PC-9 (cell line): ENCODE measurements at regions not wholly inside any gene's neighbourhood (a gene's known extent, or its start where the extent isn't known, plus 50 kb on each side); places are given as distances from the start of the nearest gene placed in this dataset.

Experiments
- BruUV-seq: library from RNA; stranded (reverse); fragments of 400-500 nt; replicated peaks from 2 replicates; lab custom pipeline; 2021; lab: Mats Ljungman, UMichigan
- CTCF ChIA-PET: fragments of 300-600 bp; sonication (Branson Sonifier 250); formaldehyde crosslinking; loops from one replicate; lab custom pipeline; 2022; ENCODE audit warnings: antibody characterized with exemption; lab: Charles Lee
- POLR2A ChIA-PET: fragments of 300-600 bp; sonication (Branson Sonifier 250); formaldehyde crosslinking; loops from one replicate; lab custom pipeline; 2022; ENCODE audit warnings: antibody characterized with exemption; ENCODE audit not compliant: unreplicated experiment; lab: Charles Lee
- DNase-seq, 2 experiments: peaks; one replicate each; pipeline versions ENCODE4 v3.0.0 to v3.0.0-alpha.2; 2015 to 2022; ENCODE audit warnings: mixed read lengths in 1 of 2
- H2AFZ ChIP-seq: fragments of 200-600 bp; sonication (generic); 2 replicates; pipeline ENCODE4 v1.8.1; 2017; ENCODE audit warnings: antibody characterized with exemption
- H3F3A ChIP-seq: fragments of 200-600 bp; sonication (generic); 2 replicates; pipeline ENCODE4 v1.8.1; 2017; ENCODE audit warnings: antibody characterized with exemption, mild to moderate bottlenecking, low read depth; ENCODE audit not compliant: insufficient read depth
- H3K27ac ChIP-seq: fragments of 200-600 bp; sonication (generic); 2 replicates; pipeline ENCODE4 v1.6.1; 2016; ENCODE audit warnings: mixed run types
- H3K27me3 ChIP-seq: fragments of 200-600 bp; sonication (generic); 2 replicates; pipeline ENCODE4 v1.6.1; 2016; ENCODE audit warnings: low read depth, mixed run types; ENCODE audit not compliant: insufficient read depth
- H3K36me3 ChIP-seq: fragments of 200-600 bp; sonication (generic); 2 replicates; pipeline ENCODE4 v1.6.1; 2016; ENCODE audit warnings: low read depth, mixed run types
- H3K4me1 ChIP-seq: fragments of 200-600 bp; sonication (generic); replicated peaks from 2 replicates; pipeline ENCODE4 v1.6.1; 2016; ENCODE audit warnings: mixed run types; ENCODE audit not compliant: insufficient read depth
- H3K4me2 ChIP-seq: fragments of 200-600 bp; sonication (generic); 2 replicates; pipeline ENCODE4 v1.6.1; 2017; ENCODE audit warnings: mixed run types
- H3K4me3 ChIP-seq: fragments of 200-600 bp; sonication (generic); 2 replicates; pipeline ENCODE4 v1.6.1; 2016; ENCODE audit warnings: mixed run types
- H3K79me2 ChIP-seq: fragments of 200-600 bp; sonication (generic); 2 replicates; pipeline ENCODE4 v1.6.1; 2017; ENCODE audit warnings: low read depth, mixed run types
- H3K9me2 ChIP-seq: fragments of 200-600 bp; sonication (generic); 2 replicates; pipeline ENCODE4 v1.8.1; 2017; ENCODE audit warnings: mild to moderate bottlenecking; ENCODE audit not compliant: insufficient read depth
- H3K9me3 ChIP-seq: fragments of 200-600 bp; sonication (generic); 2 replicates; pipeline ENCODE4 v1.8.1; 2016; ENCODE audit warnings: low read depth; ENCODE audit not compliant: insufficient read depth
- H4K20me1 ChIP-seq: fragments of 200-600 bp; sonication (generic); 2 replicates; pipeline ENCODE4 v1.8.1; 2017; ENCODE audit not compliant: insufficient read depth
- EZH2 ChIP-seq: fragments of 200-600 bp; sonication (generic); IDR thresholded peaks from 2 replicates; pipeline ENCODE4 v1.8.0; 2017; ENCODE audit warnings: antibody characterized with exemption, low read depth
- intact Hi-C: fragments of 100-400 bp; cut with micrococcal nuclease; formaldehyde crosslinking; loops from one replicate; pipeline ENCODE4 v1.10.0; 2022; ENCODE audit not compliant: unreplicated experiment
- TF ChIP-seq, protein P1 (sequence below): fragments of 200-600 bp; sonication (generic); conservative IDR thresholded peaks from 2 replicates; pipeline ENCODE4 v1.6.1; 2017; ENCODE audit warnings: mixed run types, antibody characterized with exemption, mild to moderate bottlenecking, moderate library complexity

DNA sequence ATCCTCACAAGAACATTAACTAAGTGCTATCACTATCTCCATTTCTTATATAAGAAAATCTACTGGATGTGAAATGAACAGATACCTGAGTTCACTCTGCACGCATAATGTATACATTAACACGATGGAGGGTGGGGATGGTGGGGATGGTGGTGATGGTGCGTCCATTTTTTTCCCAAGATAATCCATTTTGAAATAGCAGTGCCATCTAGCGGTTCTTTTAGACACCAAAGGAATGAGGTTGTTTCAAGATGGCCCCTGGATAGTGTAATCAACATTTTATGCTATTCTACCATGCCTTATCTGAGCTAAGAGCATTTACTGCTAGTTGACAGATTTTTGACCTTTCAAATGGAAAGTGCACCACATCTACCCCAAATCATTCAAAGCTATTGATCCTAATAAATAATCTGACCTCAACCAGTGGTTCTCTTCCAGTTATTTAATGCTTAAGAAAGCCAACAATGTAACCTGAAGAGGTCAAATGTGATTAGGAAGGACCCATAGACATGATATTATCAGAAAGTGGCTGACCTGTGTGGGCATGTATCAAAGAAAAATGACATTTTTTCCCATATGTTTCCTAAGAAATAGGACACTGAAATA is 714.7 kb upstream of the TENM4 start:
- Histone ChIP-seq H2AFZ (no peak overlapping the region), H3F3A (no peaks in the 10 kb centered on the region), H4K20me1 (no peaks in the 10 kb centered on the region), H3K9me3 (no peaks in the 10 kb centered on the region), H3K4me2 (no peak overlapping the region), H3K9me2 (no peaks in the 10 kb centered on the region; the same call in 1 of the 2 replicates), H3K27me3 (no peaks in the 10 kb centered on the region), H3K79me2 (no peaks in the 10 kb centered on the region), H3K27ac (no peak overlapping the region), H3K4me3 (no peak overlapping the region), H3K4me1 (no peaks in the 10 kb centered on the region), H3K36me3 (no peaks in the 10 kb centered on the region)
- ChIA-PET CTCF (interaction anchor here (1.0 kb wide), 1 partner anchor 1081 kb away, joined by 3 read pairs; no protein-coding TSS in a partner anchor), POLR2A (interaction anchor here (0.6 kb wide), 1 partner anchor 67 kb away, joined by 4 read pairs; no protein-coding TSS in a partner anchor)
- DNase-seq = no peak
- no TSS peak for BruUV-seq
- TF ChIP-seq EZH2 = no peak
- TF ChIP-seq, protein P1, sequence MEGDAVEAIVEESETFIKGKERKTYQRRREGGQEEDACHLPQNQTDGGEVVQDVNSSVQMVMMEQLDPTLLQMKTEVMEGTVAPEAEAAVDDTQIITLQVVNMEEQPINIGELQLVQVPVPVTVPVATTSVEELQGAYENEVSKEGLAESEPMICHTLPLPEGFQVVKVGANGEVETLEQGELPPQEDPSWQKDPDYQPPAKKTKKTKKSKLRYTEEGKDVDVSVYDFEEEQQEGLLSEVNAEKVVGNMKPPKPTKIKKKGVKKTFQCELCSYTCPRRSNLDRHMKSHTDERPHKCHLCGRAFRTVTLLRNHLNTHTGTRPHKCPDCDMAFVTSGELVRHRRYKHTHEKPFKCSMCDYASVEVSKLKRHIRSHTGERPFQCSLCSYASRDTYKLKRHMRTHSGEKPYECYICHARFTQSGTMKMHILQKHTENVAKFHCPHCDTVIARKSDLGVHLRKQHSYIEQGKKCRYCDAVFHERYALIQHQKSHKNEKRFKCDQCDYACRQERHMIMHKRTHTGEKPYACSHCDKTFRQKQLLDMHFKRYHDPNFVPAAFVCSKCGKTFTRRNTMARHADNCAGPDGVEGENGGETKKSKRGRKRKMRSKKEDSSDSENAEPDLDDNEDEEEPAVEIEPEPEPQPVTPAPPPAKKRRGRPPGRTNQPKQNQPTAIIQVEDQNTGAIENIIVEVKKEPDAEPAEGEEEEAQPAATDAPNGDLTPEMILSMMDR = peak; percentile 67
- intact Hi-C loops = loop anchor here (1.0 to 5.0 kb wide), 3 partner anchors 393 to 852 kb away; no protein-coding TSS in a partner anchor

DNA sequence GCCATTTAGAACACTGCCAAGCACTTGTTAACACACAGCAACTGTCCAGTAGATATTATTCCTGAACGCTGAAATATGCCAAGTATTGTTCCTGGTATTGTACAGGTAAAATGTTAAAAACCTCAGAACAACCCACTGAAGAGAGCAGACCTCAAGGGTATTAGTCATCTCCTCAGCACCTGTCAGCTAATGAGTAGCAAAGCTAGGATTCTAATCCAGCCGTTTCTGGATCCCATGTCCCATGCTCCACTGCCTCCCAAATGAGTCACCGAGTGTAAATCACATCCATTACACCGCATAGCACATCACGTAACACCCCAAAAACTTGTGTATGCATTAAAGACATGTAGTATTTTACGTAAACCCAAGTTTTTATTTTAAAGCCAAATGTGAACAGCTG is 705.4 kb upstream of the TENM4 start:
- POLR2A ChIA-PET = interaction anchor here (0.6 kb wide), 2 partner anchors 947 to 1190 kb away, joined by 3 to 6 read pairs; no protein-coding TSS in a partner anchor
- Histone ChIP-seq H3K4me2 (no peak overlapping the region), H3K9me2 (no peaks in the 10 kb centered on the region), H3K27ac (no peak overlapping the region), H3K4me1 (no peaks in the 10 kb centered on the region), H3K27me3 (no peaks in the 10 kb centered on the region), H3K4me3 (no peak overlapping the region), H4K20me1 (no peaks in the 10 kb centered on the region), H3K9me3 (no peaks in the 10 kb centered on the region), H2AFZ (no peak overlapping the region), H3K79me2 (no peaks in the 10 kb centered on the region), H3F3A (no peaks in the 10 kb centered on the region), H3K36me3 (no peaks in the 10 kb centered on the region)
- DNase-seq = peak in 1 of 2 experiments; percentile 26
- no peak for TF ChIP-seq EZH2
- CTCF ChIA-PET = no interaction called here
- no TSS peak for BruUV-seq
- intact Hi-C loops = no loop called here

DNA sequence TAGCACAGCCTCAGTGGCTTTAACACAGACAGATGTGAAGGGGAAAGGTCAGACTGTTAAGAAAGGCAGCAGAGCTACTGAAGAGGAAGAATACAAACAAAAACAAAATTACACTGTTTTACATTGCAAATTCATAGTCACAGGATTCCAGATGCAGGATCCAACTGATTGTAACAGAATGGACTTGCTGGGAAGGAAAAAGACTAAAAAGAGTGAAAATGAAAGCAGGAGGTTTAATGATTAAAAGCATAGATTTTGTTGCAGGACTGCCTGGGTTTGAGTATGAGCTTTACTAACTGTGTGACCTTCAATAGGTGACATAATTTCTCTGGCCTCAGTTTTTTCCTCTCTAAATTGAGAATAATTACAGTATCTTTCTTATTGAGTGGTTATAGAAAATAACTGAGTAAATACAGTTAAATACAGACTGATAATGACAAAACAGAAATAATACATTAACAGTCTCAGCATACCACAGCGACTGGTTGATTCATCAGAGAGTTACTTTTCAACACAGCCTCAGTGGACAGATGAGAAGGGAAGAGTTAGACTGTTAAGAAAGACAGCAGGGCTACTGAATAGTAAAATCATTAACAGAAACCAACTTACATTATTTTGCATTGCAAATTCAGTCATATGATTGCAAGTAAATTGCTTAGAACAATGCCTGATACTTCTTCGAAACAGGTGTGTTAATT is 704.2 kb upstream of the TENM4 start:
- no peak overlapping the region for H2AFZ ChIP-seq
- no peaks in the 10 kb centered on the region for H4K20me1 ChIP-seq
- no peak overlapping the region for H3K4me3 ChIP-seq
- DNase-seq = no peak
- ChIA-PET CTCF (interaction anchor here (0.7 kb wide), 1 partner anchor 18 kb away, joined by 3 read pairs; no protein-coding TSS in a partner anchor), POLR2A (no interaction called here)
- H3F3A ChIP-seq = no peaks in the 10 kb centered on the region
- intact Hi-C loops = no loop called here
- H3K27ac ChIP-seq = no peak overlapping the region
- H3K36me3 ChIP-seq = no peaks in the 10 kb centered on the region
- H3K9me2 ChIP-seq = no peaks in the 10 kb centered on the region
- BruUV-seq = no TSS peak
- H3K27me3 ChIP-seq = no peaks in the 10 kb centered on the region
- no peak overlapping the region for H3K4me2 ChIP-seq
- H3K79me2 ChIP-seq = no peaks in the 10 kb centered on the region
- no peaks in the 10 kb centered on the region for H3K9me3 ChIP-seq
- no peaks in the 10 kb centered on the region for H3K4me1 ChIP-seq
- TF ChIP-seq, protein P1 = no peak
- TF ChIP-seq EZH2 = no peak
